Neuronal stem cell (in vitro differentiated cells): ENCODE measurements at regions not wholly inside any gene's neighbourhood (a gene's known extent, or its start where the extent isn't known, plus 50 kb on each side); places are given as distances from the start of the nearest gene placed in this dataset.

Experiments used
- DNase-seq: peaks from one replicate; pipeline ENCODE4 v3.0.0-alpha.2; 2013; ENCODE audit warnings: low spot score
- H2AFZ ChIP-seq: one replicate; pipeline ENCODE4 v1.6.1; 2013; ENCODE audit warnings: mild to moderate bottlenecking, low read length, inconsistent platforms
- H2AK5ac ChIP-seq: 2 replicates; pipeline ENCODE4 v1.6.1; 2013; ENCODE audit warnings: low read depth, mild to moderate bottlenecking, inconsistent platforms, low read length, moderate library complexity, mixed read lengths
- H2BK120ac ChIP-seq: 2 replicates; pipeline ENCODE4 v1.6.1; 2013; ENCODE audit warnings: low read depth, mild to moderate bottlenecking, inconsistent platforms, low read length, moderate library complexity, mixed read lengths
- H2BK12ac ChIP-seq: one replicate; pipeline ENCODE4 v1.6.1; 2013; ENCODE audit warnings: low read length, inconsistent platforms
- H2BK15ac ChIP-seq: 2 replicates; pipeline ENCODE4 v1.6.1; 2013; ENCODE audit warnings: mild to moderate bottlenecking, low read length, inconsistent platforms, mixed read lengths
- H2BK5ac ChIP-seq: one replicate; pipeline ENCODE4 v1.6.1; 2013; ENCODE audit warnings: inconsistent platforms, mild to moderate bottlenecking, low read length, moderate library complexity
- H3K14ac ChIP-seq: one replicate; pipeline ENCODE4 v1.6.1; 2013; ENCODE audit warnings: low read length, inconsistent platforms
- H3K18ac ChIP-seq: 2 replicates; pipeline ENCODE4 v1.6.1; 2013; ENCODE audit warnings: low read length, inconsistent platforms
- H3K23ac ChIP-seq: 2 replicates; pipeline ENCODE4 v1.6.1; 2013; ENCODE audit warnings: low read depth, mild to moderate bottlenecking, mixed read lengths, low read length, inconsistent platforms; ENCODE audit not compliant: poor library complexity
- H3K27ac ChIP-seq: replicated peaks from 3 replicates; pipeline ENCODE4 v1.5.1; 2013; ENCODE audit warnings: low read length, inconsistent platforms
- H3K27me3 ChIP-seq, 3 experiments: 2 replicates each; pipeline ENCODE4 v1.6.1; 2013; ENCODE audit warnings: low read length in 3 of 3, mild to moderate bottlenecking in 2 of 3, inconsistent platforms in 1 of 3, low read depth in 1 of 3, mixed read lengths in 1 of 3, moderate library complexity in 1 of 3; ENCODE audit not compliant: control insufficient read depth in 3 of 3, insufficient read depth in 3 of 3
- H3K36me3 ChIP-seq, 2 donors: replicated peaks in 1 of 2; 2 replicates each; pipeline ENCODE4 v1.6.1; 2013; ENCODE audit warnings: low read length in 2 of 2; ENCODE audit not compliant: control insufficient read depth in 2 of 2, insufficient read depth in 2 of 2
- H3K4ac ChIP-seq: 2 replicates; pipeline ENCODE4 v1.6.1; 2013; ENCODE audit warnings: inconsistent platforms, mild to moderate bottlenecking, low read length, moderate library complexity
- H3K4me1 ChIP-seq, 2 donors: 1 replicate in 1 of 2; 2 replicates in 1 of 2; pipeline ENCODE4 v1.6.1; 2013; ENCODE audit warnings: low read length in 2 of 2, low read depth in 1 of 2; ENCODE audit not compliant: control insufficient read depth in 2 of 2, insufficient read depth in 1 of 2
- H3K4me2 ChIP-seq: one replicate; pipeline ENCODE4 v1.6.1; 2013; ENCODE audit warnings: mild to moderate bottlenecking, low read length, inconsistent platforms; ENCODE audit not compliant: insufficient read depth, poor library complexity, severe bottlenecking
- H3K4me3 ChIP-seq, 2 donors: 2 replicates each; pipeline ENCODE4 v1.5.1; 2013; ENCODE audit warnings: low read length in 2 of 2, mild to moderate bottlenecking in 2 of 2, inconsistent platforms in 1 of 2, moderate library complexity in 1 of 2
- H3K79me1 ChIP-seq: one replicate; pipeline ENCODE4 v1.6.1; 2013; ENCODE audit warnings: low read depth, mild to moderate bottlenecking, inconsistent platforms, low read length, moderate library complexity
- H3K9ac ChIP-seq: one replicate; pipeline ENCODE4 v1.6.1; 2013; ENCODE audit warnings: mild to moderate bottlenecking, low read depth, low read length, inconsistent platforms; ENCODE audit not compliant: poor library complexity
- H3K9me3 ChIP-seq, 2 donors: replicated peaks in 1 of 2; 2 replicates each; pipeline versions ENCODE3 to v1.6.1; 2013; ENCODE audit warnings: low read length in 2 of 2, mild to moderate bottlenecking in 2 of 2, inconsistent platforms in 1 of 2, low read depth in 1 of 2, mixed read lengths in 1 of 2, moderate library complexity in 1 of 2; ENCODE audit not compliant: control insufficient read depth in 2 of 2, insufficient read depth in 1 of 2
- H4K8ac ChIP-seq: one replicate; pipeline ENCODE4 v1.6.1; 2013; ENCODE audit warnings: low read depth, mild to moderate bottlenecking, inconsistent platforms, low read length, moderate library complexity
- H4K91ac ChIP-seq: one replicate; pipeline ENCODE4 v1.6.1; 2013; ENCODE audit warnings: low read length, low read depth, mild to moderate bottlenecking, inconsistent platforms; ENCODE audit not compliant: poor library complexity
- WGBS, 2 donors: extraction: QIAGEN DNeasy Blood & Tissue Kit; methylation state at CpG; one replicate each; pipeline ENCODE4 v1.1.7; 2013; ENCODE audit warnings: missing lambda C conversion rate in 2 of 2, mixed read lengths in 1 of 2; ENCODE audit not compliant: insufficient read length in 2 of 2, insufficient replicate concordance in 1 of 2; ENCODE audit errors: extremely low coverage in 2 of 2; 5-methylcytosine and 5-hydroxymethylcytosine counted together

GRCh38 chr9:16046713-16047112 lies 493.9 kb downstream of the CCDC171 start:
- Histone ChIP-seq H3K18ac (no peak overlapping the region), H3K9me3 (no peaks in the 10 kb centered on the region), H3K9ac (no peak overlapping the region), H2AFZ (no peak overlapping the region), H2AK5ac (no peak overlapping the region), H2BK15ac (no peak overlapping the region), H3K79me1 (no peaks in the 10 kb centered on the region), H3K4me2 (no peak overlapping the region), H3K36me3 (no peaks in the 10 kb centered on the region), H3K4ac (no peak overlapping the region), H3K27me3 (no peaks in the 10 kb centered on the region), H3K4me1 (peaks cover 0 to 7% of the 10 kb centered on the region in 2 donors), H2BK5ac (no peak overlapping the region), H3K14ac (no peak overlapping the region), H3K4me3 (no peak overlapping the region), H4K91ac (no peak overlapping the region), H3K27ac (no peak overlapping the region), H4K8ac (no peak overlapping the region), H3K23ac (no peak overlapping the region), H2BK120ac (no peak overlapping the region), H2BK12ac (no peak overlapping the region)
- DNase-seq, result no peak
- WGBS, 2 donors, result no CpG with 5 or more reads among the region's 5 CpGs

GRCh38 chr9:16048129-16048528 lies 495.3 kb downstream of the CCDC171 start:
- no peak for DNase-seq
- H3K9ac ChIP-seq, result no peak overlapping the region
- H3K4me2 ChIP-seq, result no peak overlapping the region
- no peak overlapping the region for H3K4ac ChIP-seq
- no peak overlapping the region for H2BK5ac ChIP-seq
- H3K23ac ChIP-seq, result no peak overlapping the region
- no peak overlapping the region for H3K27ac ChIP-seq
- no peak overlapping the region for H4K8ac ChIP-seq
- no peak overlapping the region for H2AFZ ChIP-seq
- H3K4me1 ChIP-seq, result peaks cover 0 to 3% of the 10 kb centered on the region in 2 donors
- no peaks in the 10 kb centered on the region for H3K79me1 ChIP-seq
- no peak overlapping the region for H3K18ac ChIP-seq
- no peak overlapping the region for H4K91ac ChIP-seq
- no peak overlapping the region for H2BK120ac ChIP-seq
- H3K36me3 ChIP-seq, result no peaks in the 10 kb centered on the region
- no peak overlapping the region for H3K14ac ChIP-seq
- no peak overlapping the region for H2BK15ac ChIP-seq
- no peak overlapping the region for H2BK12ac ChIP-seq
- no CpG with 5 or more reads among the region's 5 CpGs for WGBS, 2 donors
- H3K4me3 ChIP-seq, result no peak overlapping the region
- no peak overlapping the region for H2AK5ac ChIP-seq
- H3K9me3 ChIP-seq, result peaks cover 0 to 2% of the 10 kb centered on the region in 2 donors
- no peaks in the 10 kb centered on the region for H3K27me3 ChIP-seq

- no peak overlapping the region for H3K23ac ChIP-seq
- H3K9ac ChIP-seq, result no peak overlapping the region
- DNase-seq, result no peak
- H3K4me1 ChIP-seq, result peaks cover 0 to 3% of the 10 kb centered on the region in 2 donors
- H2BK120ac ChIP-seq, result no peak overlapping the region
- WGBS, 2 donors, result no CpG with 5 or more reads among the region's 5 CpGs
- no peaks in the 10 kb centered on the region for H3K79me1 ChIP-seq
- H3K4ac ChIP-seq, result no peak overlapping the region
- H2AK5ac ChIP-seq, result no peak overlapping the region
- H2BK5ac ChIP-seq, result no peak overlapping the region
- no peak overlapping the region for H4K8ac ChIP-seq
- no peak overlapping the region for H2AFZ ChIP-seq
- H3K4me2 ChIP-seq, result no peak overlapping the region
- no peak overlapping the region for H3K4me3 ChIP-seq
- H3K27me3 ChIP-seq, result no peaks in the 10 kb centered on the region
- peak overlapping the region; percentile 56 for H3K18ac ChIP-seq
- H3K9me3 ChIP-seq, result peaks cover 0 to 2% of the 10 kb centered on the region in 2 donors
- no peak overlapping the region for H4K91ac ChIP-seq
- no peak overlapping the region for H3K27ac ChIP-seq
- H3K36me3 ChIP-seq, result no peaks in the 10 kb centered on the region
- no peak overlapping the region for H3K14ac ChIP-seq
- no peak overlapping the region for H2BK12ac ChIP-seq
- no peak overlapping the region for H2BK15ac ChIP-seq
These were observed 499.3 kb downstream of the CCDC171 start for GRCh38 chr9:16052146-16052545.

GRCh38 chr9:16052757-16053530 lies 500.1 kb downstream of the CCDC171 start:
- Histone ChIP-seq H3K79me1 (no peaks in the 10 kb centered on the region), H3K4me3 (no peak overlapping the region), H3K14ac (no peak overlapping the region), H3K27ac (no peak overlapping the region), H3K36me3 (no peaks in the 10 kb centered on the region), H3K4ac (no peak overlapping the region), H3K9me3 (peaks cover 0 to 2% of the 10 kb centered on the region in 2 donors), H3K4me2 (no peak overlapping the region), H4K91ac (no peak overlapping the region), H4K8ac (no peak overlapping the region), H2AK5ac (no peak overlapping the region), H3K4me1 (peaks cover 0 to 3% of the 10 kb centered on the region in 2 donors), H3K9ac (no peak overlapping the region), H2BK5ac (no peak overlapping the region), H2BK15ac (no peak overlapping the region), H3K23ac (no peak overlapping the region), H2BK120ac (no peak overlapping the region), H2BK12ac (no peak overlapping the region), H3K18ac (peak overlapping the region; percentile 23), H2AFZ (no peak overlapping the region), H3K27me3 (no peaks in the 10 kb centered on the region)
- no peak for DNase-seq
- WGBS, 2 donors, result no CpG with 5 or more reads among the region's 16 CpGs
